GM18511 (cell line): ENCODE measurements at regions not wholly inside any gene's neighbourhood (a gene's known extent, or its start where the extent isn't known, plus 50 kb on each side); places are given as distances from the start of the nearest gene placed in this dataset.
"Not testable (repeated sequence)": the region's sequence is repeated elsewhere in the genome, so short reads cannot be mapped to it uniquely, and the experiment has no call there.

Experiments used
- ATAC-seq: cut with Tn5 transposase; IDR thresholded peaks from one replicate; pipeline ENCODE4 v1.9.1; 2021; ENCODE audit warnings: mild to moderate bottlenecking, moderate library complexity; ENCODE audit not compliant: unreplicated experiment

- not testable (repeated sequence) for ATAC-seq
Observed at GRCh38 chr22:49383909-49384308, 443.8 kb downstream of the BRD1 start.

DNA sequence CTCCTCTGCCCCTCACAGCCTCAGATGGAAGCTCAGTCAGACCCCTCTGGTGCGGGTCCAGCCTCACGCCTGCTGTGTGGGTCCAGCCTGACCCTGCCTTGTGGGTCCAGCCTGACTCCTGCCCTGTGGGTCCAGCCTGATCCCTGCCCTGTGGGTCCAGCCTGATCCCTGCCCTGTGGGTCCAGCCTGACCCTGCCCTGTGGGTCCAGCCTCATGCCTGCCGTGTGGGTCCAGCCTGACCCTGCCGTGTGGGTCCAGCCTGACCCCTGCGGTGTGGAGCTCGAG lies 445.3 kb downstream of the BRD1 start:
- ATAC-seq: no peak

GRCh38 chr22:49381595-49382450 lies 445.9 kb downstream of the BRD1 start:
- no peak for ATAC-seq

DNA sequence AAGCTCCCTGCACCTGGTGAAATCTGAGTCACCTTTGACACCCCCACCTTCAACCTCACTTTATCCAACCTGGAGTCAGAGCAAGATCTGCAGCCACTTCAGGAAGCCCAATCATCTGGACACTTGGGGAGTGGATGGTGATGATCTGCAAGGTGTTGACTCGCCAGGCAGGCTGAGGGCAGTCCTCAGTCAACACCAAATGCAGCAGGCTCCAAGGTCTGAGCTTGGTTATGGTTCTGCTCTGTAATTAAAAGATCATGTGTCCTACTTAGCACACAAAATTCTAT lies 446.9 kb downstream of the BRD1 start:
- ATAC-seq: no peak

- ATAC-seq: no peak
Observed at GRCh38 chr22:49380095-49380827, 447.4 kb downstream of the BRD1 start.

- ATAC-seq: no peak
Observed at GRCh38 chr22:49377306-49377705, 450.4 kb downstream of the BRD1 start.

- no peak for ATAC-seq
Observed at GRCh38 chr22:49373801-49374226, 453.9 kb downstream of the BRD1 start.

- no peak for ATAC-seq
Observed at GRCh38 chr22:49373289-49373666, 454.4 kb downstream of the BRD1 start.

- no peak for ATAC-seq
Observed at GRCh38 chr22:49372530-49373288, 455.0 kb downstream of the BRD1 start.

GRCh38 chr22:49372111-49372529 lies 455.6 kb downstream of the BRD1 start:
- ATAC-seq: no peak

- no peak for ATAC-seq
Observed at GRCh38 chr22:49371325-49372110, 456.2 kb downstream of the BRD1 start.

DNA sequence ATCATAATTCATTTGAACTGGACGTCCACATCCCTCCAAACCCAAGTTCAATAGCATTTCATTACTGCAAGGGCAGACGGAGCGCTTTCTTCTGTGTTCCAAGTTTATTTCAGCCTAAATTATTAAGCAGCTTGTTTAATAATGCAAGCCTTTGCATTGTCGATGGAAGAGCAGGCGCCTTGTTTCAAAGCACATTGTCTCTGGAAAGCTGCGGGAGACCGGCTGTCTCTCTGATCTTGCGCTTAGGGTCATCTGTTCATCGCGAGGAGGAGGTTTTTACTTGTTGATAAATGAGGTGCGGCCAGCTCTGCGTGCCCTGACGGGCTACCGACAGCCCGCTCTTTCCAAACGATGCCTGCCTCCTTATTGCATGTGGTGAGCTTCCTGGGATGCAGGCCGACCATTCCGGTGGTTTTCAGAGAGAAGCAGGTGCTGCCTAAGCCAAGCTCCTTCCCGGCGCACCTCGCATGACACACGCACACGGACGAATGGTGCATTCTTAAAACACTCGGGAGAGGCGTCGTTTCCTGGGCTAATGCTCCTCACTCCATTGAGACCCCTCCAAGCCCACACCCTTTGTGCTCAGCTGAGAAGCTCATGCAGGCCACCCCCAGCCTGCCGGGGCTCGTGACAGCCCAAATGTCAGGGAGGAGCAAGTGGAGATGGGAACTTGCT lies 456.9 kb downstream of the BRD1 start:
- ATAC-seq: no peak

DNA sequence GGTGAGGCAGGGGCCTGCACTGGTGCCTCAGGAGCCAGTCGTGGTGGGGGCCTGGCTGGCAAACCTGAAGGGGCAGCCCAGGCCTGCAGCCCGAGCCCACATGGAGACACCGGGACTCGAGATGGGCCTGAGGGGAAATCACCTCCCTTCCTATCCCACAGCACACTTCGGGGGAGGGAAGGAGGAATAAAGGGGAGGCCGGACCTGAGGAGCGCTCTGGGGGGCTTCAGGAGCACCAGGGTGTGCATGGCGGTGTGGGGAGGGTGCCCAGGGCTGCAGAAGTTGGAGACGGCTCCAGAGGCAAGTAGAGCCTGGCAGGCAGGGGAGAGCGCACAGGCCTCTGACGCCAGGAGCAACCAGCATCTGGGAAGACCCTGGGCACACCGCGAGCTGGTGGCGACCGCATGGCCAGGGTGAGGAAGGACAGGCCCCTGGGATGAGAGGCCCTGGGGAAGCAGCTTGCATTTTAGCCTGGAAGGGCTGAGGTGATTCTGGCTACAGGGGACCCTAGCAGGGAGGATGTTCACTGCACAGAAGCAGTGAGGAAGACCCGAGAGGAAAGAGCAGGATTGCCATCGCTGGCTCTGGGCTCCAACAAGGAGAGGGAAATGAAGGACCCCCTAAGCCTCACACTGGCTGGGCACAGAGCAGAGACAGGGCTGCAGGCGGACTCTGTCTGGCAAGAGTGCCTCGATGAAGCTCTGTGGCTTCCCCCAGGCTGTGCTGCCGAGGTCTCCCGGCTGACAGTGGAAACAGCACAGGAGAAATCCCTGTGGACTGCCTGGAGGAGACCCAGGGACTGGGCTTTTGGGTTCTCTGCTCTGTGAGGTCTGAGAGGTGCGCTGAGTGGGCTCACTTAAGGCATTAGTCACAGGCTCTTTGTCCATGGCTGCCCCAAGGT lies 457.7 kb downstream of the BRD1 start:
- ATAC-seq: no peak

DNA sequence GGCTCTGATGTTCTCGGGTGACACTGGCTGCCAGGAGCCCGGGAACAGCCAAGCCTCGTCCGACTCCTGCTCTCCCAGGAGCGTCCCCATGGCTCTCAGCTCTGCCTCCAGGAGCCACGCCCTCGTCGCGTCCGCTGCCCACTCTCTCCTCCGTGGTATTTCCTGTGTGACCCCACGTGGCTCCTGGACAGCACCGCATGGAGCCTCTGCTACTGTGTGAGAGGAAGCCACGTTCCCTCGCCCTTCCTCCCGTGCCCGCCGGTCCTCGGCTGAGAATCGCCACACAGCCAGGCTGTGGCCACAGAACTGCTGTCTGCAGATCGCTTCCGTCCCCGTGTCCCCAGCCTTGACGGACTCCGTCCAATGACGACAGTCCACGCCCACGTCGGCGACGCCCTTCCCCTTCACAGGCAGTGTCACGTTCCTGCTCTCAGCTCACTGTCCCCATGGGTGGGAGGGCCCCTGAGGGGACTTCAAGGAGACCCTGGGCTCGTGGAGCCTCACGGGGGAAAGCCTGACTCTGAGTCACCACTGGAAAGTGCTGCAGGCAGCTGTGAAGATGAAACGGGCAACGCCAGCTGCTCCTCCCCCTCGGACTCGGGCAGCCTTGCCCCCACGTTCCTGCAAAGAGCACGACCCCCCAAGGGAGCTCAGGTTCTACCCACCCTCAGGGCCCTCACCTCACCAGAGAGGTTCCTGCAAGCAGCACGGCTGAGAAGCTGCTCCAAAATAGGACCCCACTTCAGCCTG lies 458.5 kb downstream of the BRD1 start:
- ATAC-seq: no peak

DNA sequence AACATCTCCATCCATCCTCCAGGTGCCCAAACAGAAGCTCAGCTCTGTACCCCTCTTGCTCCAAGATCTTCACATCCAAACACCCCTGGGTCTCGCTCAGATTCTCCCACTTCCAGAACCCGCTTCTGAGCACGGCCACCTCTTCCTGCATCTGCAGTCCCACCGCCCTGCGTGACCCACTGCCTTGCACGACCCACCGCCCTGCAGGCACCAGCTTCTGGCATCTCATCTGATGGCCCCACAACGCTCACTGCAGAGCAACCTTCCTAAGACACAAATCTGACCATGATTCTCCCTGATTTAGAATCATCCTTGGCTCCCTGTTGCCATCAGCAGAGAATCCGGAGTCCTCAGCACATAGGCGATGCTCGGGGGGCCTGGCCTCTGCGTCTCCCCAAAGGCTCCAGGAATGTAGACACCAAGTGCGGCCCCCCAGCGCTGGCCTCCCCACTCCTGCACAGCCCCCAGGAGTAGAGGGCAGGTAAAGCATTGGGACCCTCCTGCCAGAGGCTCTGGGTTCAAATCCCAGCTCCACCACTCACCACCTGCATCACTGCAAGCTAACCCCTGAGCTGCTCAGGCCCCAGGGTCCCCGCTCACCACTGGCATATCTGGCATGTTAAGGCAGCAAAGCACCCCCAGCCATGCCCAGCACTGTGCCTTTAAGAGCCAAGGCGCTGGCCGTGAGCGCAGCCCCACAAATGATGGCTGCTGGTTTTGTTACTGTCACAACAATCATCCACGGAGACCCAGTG lies 459.3 kb downstream of the BRD1 start:
- ATAC-seq: no peak

DNA sequence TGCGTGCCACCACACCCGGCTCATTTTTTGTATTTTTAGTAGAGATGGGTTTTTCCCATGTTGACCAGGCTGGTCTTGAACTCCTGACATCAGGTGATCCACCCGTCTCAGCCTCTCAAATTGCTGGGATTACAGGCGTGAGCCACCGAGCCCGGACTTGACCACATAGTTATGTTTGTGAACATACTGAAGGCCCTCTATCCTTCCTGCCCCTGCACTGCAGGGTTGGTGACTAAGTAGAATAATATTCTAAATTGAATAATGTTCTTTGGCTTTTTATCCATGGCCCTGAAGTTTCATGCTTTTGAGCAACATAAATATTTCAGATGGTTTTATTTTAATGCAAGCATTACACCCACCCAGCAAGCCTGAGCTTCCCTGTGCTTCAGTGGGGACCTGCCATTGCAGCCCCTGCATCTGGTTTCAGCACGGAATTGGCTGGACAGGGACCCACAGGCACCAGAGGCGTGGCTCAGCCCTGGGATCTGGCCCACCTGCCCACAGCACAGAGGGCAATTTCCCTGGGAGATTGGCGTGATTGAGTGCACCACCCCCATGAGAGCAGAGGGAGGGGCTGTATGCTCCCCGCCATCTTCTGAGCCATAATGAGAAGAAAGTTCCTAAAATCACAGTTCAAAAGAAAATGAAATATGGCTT lies 460.5 kb downstream of the BRD1 start:
- ATAC-seq: no peak

GRCh38 chr22:49366437-49366836 lies 461.2 kb downstream of the BRD1 start:
- ATAC-seq: no peak

DNA sequence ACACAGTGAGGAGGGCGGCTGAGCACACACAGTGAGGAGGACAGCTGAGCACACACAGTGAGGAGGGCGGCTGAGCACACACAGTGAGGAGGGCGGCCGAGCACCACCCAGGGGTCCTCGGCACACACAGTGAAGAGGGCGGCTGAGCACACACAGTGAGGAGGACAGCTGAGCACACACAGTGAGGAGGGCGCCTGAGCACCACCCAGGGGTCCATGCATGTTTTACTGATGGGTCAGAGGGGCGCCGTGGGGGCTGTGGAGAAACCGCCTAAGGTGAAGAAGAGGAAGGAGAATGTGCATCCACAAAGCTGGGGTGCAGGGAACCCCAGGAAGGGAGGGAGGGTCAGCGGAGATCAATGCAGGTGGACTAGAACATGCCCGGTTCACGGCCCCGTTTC lies 461.8 kb downstream of the BRD1 start:
- no peak for ATAC-seq
